ENCODE measurements at regions not wholly inside any gene's neighbourhood (a gene's known extent, or its start where the extent isn't known, plus 50 kb on each side); places are given as distances from the start of the nearest gene placed in this dataset.

DNA sequence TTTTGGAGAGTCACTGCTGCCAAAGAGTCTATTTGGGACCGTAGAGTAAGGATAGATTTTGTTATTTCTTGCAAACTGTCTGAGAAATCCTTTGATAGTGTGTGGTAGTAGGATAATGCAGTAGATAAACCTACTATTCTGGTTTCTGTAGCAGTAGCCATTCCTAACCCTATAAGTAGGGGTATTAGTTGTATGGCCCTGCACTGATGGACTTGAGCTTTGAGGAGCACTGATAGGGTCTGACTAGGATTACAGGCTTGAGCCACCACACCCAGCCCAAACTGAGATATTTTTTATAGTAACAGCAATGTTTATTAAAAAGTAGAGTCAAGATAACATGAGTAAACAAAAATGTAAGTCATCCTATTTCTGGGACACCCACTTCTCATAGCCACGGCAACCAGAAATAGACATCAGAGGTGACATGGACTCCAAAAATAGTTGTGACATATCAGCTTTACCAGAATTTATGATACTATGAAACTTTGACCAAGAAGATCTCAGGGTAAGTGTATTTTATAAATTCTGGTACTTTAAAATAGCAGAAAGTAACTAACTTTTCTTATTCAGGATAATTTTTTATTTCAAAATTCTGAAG is 479.1 kb downstream of the SUCLA2 start:
- intact Hi-C loops (cut with micrococcal nuclease), result no loop called here

DNA sequence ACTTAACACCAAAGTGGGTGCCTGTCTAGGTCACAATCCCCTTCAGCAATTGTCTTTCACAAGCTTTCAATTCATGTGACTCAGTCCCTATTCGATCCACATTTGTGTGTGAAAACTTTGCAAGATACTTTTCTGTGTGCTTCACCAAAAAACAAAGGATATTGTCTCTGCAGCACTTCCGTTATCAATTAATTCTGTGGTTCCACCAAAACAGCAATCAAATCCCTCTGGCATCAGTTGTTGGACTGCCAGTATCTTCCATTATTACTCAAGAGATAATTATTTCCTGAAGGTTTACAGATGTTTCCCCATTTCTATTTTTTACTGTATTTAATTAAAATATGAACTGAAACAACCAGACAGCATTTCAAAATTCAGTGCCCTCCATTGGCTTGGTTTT is 481.4 kb downstream of the SUCLA2 start:
- intact Hi-C loops (cut with micrococcal nuclease), result no loop called here

DNA sequence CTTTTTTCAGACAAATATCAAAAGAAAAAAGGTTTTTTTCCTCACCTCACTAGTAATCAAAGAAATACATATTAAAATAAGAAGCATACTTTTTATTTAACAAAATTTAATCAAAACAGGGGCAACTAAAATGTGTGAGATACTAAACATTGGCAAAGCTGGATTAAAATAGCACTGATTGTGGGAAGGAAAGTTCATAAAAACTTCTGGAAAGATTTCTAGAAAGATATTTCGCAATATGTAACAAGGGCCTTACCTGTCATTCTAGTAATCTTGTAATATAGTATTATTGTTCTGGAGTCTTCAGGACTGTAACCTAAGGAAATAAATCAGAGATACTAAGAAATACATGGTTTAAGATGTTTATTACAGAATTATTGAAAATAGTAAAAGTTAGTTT is 482.5 kb downstream of the SUCLA2 start:
- intact Hi-C loops (cut with micrococcal nuclease), result no loop called here

DNA sequence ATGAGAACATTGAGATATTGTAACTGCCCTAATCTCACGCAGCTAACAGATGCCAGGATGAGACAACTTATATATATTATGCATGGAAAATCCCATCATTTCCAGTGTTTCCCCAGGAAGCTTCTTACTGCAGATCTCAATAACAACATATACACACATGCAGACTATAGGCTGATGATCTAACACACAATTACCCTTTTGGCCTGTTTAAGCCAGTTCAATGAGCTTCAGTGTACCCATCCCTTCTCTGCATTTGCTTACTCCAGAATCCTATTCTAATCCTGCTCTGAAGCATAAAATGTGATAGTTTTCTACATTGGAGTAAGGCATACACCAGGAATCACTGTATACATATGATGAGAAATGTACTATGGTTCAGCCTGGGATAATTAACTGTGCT is 489.4 kb downstream of the SUCLA2 start:
- intact Hi-C loops (cut with micrococcal nuclease), result no loop called here

DNA sequence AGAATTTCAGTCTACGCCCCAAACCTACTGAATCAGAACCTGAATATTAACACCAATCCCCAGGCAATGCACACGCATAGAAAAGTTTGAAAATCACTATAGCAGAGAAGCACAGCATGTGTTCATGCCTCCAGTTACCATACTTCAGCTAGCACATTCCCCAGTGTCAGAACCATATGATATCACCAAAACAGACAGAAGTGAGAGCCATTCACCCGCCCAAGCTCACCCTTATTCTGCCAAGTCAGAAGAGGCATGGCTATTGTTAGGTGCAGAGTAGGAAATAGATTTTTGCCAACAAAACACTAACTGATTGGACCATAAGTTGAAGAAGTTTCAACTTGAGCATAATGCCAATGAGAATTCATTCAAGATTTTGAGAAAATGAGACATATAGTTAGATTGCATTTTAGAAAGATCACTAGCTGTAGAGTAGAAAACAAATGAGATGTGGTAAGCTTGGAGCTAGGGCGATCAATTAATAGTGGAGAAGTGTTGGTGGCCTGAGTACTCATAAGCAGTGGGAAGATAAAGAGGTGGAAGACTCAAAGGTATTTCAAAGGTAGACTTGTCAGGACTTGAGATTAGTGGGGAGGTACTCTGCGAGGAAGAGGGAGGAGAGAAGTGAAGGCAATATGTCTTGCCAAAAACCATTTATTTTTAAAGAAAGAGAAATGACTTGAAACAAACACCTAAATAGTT is 492.4 kb downstream of the SUCLA2 start:
- intact Hi-C loops (cut with micrococcal nuclease), result no loop called here

DNA sequence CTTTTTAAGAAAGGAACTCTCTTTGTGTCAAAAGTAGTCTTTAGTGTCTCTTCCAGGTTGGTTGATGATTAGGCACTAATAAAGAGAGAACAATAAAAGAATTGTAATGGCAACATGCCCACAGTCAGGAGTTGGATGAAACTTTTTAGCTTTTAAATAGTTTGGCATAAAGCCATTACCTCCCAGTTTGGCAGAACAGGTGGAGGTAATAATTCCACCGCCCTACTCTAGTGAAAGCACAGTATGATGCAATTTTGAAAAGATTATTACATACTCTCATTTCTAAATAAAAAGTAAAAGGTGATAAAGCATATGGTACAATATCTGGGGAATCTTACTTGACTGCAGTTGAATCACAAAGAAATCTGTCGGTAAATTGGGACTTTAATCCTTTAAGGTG is 497.6 kb downstream of the SUCLA2 start:
- intact Hi-C loops (cut with micrococcal nuclease), result no loop called here

DNA sequence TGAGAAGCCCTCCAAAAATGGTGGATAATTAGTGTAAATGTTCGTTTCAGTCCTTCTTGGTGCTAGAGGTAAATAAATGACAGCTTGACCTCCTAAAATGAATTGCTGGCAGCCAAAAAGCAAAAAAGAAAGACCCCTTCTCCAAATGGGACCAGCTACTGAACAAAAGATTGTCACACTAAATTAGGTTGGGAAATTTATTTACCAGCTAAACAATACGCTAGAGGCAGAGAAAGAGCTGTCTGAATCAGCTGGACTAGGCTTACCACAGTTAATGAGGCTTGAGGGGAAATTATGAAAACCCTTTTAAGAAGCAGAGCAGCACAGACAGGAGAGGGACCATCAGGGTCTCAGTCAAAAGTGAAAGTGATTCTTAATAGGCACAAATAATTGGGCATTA is 498.9 kb downstream of the SUCLA2 start:
- intact Hi-C loops (cut with micrococcal nuclease), result no loop called here

DNA sequence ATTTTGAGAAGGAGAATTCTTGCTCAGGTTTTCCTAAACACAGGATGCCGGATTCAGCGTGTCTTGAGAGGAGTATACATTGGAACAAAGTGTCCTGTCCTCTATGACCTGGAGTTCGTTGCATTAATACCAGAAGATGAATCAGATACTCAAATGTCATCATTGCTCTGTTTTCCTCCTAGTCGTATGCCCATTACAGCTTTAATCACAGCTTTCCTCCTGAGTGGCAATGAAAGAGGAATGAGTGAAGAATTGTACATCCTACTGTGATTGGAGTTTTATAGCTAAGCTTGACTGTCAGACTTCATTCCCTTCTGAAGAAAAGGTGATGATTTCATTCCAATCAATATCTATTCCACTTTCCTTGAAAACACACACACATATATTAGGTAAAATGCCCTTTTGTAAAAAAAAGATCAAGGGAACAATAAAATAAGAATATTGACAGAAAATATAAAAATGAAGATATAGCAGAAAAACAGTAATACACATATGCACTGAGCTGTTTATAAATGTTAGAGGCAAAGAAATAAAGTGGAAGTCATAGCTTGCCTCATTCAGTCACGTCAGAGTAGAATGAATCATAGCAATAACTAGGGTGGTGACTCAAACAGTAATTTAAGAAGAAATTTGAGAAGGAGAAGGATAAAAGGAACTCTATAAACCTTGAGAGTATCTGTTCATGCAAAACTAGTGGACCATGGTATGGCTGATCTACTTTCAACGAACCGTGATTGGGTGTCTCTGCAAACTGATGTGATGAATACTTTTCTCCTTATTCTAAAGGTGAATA is 501.5 kb downstream of the SUCLA2 start:
- intact Hi-C loops (cut with micrococcal nuclease), result no loop called here

DNA sequence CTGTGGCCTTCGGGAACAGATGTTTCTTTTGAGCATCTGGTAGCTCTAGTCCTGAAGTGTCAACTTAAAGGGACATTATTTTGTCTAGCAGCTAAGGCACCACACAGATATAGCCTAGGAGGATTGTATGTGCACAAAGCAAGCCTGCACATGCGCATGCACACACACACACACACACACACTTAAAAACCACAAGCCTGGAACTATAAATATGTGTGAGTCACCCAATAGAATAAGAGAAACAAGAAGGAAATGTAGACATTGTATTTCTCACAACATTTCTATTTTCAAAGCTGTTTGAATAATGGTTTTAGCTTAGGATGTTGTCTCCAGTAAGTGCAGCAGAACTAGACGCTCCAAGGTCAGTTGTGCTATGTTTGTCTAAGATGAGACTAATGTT is 516.5 kb downstream of the SUCLA2 start:
- intact Hi-C loops (cut with micrococcal nuclease), result no loop called here

DNA sequence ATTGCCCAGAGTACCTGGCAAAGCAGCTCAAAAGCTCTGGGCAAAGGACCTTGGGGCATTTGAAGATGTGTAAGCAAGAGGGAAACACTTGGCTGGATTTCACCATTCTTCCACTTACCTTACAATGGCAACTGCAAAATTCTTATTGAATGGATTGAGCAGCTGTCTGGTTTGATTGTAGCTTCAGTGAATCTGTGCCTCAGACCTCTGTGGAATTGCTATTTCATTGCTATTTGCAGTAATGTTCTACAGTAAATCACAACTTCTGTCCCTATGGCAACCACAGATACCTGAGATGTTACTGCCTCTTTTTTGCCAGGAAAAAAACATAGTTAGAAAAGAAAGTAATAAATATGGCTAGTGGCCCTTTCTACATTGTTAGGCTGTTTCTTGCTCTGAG is 519.5 kb downstream of the SUCLA2 start:
- intact Hi-C loops (cut with micrococcal nuclease), result no loop called here

DNA sequence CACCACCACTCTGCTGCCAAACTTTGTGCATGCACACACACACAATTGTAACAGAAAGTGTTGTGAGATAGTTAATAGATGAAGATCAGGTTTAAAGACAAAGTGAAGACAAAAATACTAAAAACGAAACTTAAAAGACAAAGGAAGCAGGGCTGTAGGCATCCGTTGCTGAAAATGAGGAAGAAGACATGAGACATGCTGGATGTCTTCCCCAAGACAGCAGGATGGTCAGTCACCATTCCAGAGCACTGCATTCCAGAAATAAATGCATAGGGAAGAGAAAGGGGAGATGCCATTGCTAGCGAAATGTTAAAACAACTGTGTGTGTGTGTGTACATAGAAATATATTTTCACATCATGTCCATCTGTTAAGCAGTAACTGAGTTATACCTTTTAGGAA is 520.1 kb downstream of the SUCLA2 start:
- intact Hi-C loops (cut with micrococcal nuclease), result no loop called here

DNA sequence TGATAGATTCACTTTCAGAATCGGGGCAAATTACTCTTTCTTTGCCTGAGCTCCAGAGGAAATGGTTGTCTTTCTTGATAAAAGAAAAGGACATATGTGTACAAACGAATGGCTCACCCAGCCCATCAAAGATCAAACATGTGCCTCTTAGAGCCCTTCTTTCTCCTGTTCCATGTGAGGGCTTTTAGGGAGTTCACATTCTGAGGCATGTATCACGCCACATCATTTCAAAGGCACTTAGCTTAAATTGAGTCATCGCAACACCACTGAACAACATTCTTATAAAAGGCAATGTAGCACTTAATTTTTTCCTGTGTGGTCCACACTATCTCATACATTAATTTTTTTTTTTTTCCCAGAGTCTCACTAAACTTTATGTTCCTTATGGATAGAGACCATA is 521.0 kb downstream of the SUCLA2 start:
- intact Hi-C loops (cut with micrococcal nuclease), result no loop called here

DNA sequence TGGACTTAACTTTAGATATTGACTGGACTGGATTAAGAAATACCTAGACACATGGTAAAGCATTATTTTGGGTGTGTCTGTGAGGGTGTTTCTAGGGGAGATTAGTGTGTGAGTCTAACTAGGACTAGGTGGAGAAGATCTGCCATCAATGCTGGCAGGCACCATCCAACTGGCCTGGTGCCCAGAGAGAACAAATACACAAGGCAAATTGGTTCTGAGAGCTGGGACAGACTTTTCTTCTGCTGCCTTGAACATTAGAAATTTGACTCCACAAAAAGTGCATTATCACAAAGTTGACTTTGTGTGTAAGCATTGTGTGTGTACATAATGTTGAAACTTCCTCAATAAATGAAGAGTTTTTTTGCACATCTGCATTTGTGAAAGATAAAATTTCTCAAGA is 522.1 kb downstream of the SUCLA2 start:
- intact Hi-C loops (cut with micrococcal nuclease), result no loop called here

DNA sequence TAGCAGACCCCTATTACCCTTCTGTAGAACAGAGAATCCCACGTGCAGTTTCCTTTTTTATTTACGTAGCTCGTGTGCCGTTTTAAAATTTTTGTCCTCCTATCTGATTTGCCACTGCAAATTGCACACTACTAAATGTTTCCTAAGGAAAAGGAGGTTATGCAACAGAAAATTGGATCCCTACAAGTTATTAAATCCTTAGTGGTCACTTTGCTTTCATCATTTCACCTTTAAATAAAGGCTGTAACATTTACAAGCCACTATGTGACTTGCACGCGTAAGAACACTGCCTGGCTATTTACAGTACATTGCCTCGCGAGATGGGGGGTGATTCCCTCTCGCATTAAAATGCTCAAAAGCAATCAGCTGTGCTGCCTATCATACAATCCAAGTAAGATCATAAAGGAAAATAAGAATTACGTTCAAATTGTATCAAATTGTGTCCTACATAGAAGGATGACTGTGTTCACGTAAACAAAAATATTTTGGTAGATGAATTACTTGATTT is 525.6 kb downstream of the SUCLA2 start:
- intact Hi-C loops (cut with micrococcal nuclease), result no loop called here

DNA sequence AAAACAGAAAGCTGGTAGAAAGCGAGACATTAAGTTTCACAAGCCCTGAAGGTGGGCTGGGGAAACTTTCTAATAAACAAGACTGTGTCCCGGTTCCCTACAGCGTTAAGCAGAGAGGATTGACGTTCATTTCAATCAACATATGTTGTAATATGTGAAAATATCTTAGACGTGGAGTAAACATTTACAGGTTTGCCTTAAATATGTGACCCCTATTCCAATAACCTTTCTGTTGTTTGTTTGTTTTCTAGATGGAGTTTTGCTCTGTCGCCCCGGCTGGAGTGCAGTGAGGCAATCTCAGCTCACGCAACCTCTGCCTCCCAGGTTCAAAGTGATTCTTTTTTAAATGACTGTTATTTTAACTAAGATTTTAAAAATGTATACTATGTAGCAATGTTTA is 526.2 kb downstream of the SUCLA2 start:
- intact Hi-C loops (cut with micrococcal nuclease), result no loop called here

DNA sequence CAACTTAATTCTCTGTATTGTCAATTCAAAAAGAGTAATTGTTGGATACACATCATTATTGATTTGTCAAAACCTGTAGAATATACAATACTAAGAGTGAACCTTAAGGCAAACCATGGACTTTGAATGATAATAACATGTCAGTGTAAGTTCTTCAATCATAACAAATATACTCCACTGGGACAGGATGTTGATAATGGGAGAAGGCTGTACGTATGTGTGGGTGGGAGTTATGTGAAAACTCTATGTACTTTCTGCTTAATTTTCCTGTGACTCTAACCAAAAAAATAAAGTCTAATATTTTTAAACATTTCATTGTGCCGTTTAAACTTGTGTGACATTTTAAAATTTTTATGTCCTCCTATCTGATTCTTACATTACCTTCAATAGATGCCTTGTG is 526.7 kb downstream of the SUCLA2 start:
- intact Hi-C loops (cut with micrococcal nuclease), result no loop called here

DNA sequence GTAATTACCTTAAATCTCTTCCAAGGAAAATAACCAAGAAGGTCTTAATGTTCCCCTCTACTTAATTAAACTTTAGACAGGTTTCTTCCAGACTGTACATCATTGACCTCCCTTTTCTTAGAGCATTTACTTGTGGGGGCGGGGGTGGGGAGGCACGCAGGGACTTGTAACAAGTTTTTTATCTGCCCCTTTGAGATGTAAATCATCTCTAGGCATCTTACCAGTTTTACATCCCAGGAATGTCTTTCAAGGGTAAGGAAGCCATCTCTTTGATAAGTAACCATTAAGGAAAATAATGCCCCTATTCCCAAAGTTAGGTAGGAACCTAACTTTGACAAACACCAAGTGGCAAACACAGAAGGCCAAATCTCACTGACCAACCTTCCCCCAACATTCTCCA is 528.6 kb downstream of the SUCLA2 start:
- intact Hi-C loops (cut with micrococcal nuclease), result no loop called here

DNA sequence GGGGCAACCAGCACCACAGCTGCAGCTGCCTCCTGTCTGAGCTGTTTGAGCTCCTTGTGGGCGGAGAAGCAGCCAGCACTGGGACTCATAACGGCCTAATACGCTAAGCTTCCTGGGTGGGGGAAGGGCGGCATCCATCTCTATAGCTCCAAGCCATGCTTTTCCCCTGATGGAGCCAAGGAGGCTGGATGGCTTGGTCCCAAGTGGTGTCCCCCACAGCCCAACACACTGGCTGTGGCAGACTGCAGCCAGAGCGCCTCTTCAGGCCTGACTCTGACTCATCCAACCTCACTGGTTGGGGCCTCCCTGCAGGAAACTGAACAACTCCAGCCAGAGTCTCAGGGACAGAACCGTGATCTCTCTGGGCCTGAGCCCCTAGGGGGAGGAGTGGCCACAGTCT is 537.3 kb downstream of the SUCLA2 start:
- intact Hi-C loops (cut with micrococcal nuclease), result no loop called here

DNA sequence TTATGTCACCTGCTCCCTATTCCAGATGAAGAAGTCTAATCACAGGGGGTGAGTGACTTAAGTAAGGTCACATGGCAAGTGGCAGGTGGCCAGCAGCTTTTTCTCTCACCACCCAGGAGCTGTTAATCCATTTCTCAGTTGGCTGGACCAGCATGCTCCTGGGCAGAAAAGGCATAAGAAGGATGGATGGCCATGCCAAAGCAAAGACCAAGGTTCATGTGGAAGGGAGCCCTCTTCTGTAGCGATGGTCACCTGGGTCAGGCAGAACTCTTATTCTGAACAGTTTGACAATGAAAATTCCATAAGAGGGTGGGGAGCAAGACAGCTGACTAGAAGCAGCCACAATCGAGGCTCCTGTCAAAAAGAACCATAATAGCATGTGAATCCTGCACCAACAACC is 538.1 kb downstream of the SUCLA2 start:
- intact Hi-C loops (cut with micrococcal nuclease), result no loop called here

DNA sequence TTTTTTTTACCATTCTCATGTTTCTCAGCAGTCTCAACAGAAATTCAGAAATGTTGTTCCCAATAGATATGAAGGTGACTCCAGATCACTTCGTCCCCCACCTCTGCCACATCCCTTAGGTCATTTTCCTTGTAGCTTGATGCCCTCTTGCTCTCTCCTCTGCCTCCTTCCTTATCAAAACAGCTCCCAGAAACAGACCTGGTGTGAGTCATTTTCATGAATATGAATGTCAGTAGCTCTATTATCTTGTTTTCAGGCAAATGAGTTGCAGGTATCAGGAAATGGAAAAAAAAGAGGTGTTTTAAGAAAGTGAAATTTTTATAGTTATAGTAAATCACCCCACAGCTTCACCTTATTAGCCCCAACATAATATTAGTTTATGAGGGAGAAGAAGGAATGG is 539.3 kb downstream of the SUCLA2 start:
- intact Hi-C loops (cut with micrococcal nuclease), result no loop called here

DNA sequence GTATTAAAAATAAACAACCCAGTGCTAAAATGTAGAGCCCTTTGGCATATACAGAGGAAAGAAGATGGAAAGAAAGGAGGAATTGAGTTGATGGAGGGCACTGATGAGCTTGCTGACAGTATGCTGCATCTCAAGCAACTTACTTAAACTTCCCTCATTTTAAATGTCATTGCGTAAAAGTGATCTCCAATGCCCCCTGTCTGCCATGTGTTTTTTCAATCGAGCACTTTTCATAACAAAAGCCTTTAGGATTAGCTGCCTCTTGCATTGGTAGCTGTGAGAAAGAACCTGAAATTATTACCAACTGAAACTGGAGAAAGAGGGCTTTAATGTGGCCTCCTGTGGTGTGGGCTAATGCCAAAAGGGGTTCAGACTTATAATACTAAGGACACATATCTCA is 541.6 kb downstream of the SUCLA2 start:
- intact Hi-C loops (cut with micrococcal nuclease), result no loop called here

DNA sequence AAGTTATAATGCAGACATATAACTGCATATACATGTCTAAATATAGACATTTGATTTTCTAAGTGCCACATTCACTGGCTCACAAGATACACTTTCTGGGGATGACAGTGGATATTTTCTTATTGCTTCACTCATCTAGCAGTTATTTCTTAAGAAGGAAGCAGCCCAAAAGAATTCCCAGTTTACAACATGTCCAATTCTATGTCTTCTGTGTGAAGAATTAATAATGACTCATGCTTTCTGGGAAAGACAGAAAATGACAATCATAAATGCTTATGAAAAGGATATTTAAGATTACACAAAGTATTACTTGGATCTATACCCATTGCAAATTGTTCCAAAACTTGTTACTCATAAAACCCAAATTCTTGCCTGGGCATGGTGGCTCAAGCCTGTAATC is 543.4 kb downstream of the SUCLA2 start:
- intact Hi-C loops (cut with micrococcal nuclease), result no loop called here

DNA sequence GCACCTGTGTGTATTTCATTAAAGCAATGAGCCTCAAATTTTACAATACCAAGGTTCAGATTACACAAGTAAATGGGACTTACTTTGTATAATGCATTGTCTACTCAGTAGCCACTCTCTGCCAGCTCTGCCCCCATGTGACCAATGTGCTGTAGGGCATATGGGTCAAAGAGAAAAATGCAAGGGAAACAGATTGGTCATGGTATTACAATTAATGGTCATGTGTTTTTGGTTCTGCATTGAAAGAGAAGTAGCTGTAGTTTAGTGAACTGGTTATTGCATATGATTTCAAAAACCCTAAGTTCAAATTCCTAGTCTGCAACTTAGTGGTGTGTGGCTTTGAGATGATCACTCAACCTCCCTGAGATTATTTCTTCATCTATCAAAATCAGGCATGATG is 545.4 kb downstream of the SUCLA2 start:
- intact Hi-C loops (cut with micrococcal nuclease), result no loop called here
